Retinal pigment epithelial cell (primary cell): ENCODE measurements at regions not wholly inside any gene's neighbourhood (a gene's known extent, or its start where the extent isn't known, plus 50 kb on each side); places are given as distances from the start of the nearest gene placed in this dataset.

Source experiments
- DNase-seq: peaks from one replicate; pipeline ENCODE4 v3.0.0-alpha.2; 2010; ENCODE audit warnings: low read depth
- H3K4me3 ChIP-seq: 2 replicates; pipeline ENCODE4 v1.5.1; 2011; ENCODE audit warnings: mild to moderate bottlenecking, low read length, control low read depth, moderate library complexity
- TF ChIP-seq, protein P1 (sequence below): conservative IDR thresholded peaks from 2 replicates; pipeline ENCODE4 v1.5.1; 2011; ENCODE audit warnings: low read depth, low read length, control low read depth, inconsistent platforms

DNA sequence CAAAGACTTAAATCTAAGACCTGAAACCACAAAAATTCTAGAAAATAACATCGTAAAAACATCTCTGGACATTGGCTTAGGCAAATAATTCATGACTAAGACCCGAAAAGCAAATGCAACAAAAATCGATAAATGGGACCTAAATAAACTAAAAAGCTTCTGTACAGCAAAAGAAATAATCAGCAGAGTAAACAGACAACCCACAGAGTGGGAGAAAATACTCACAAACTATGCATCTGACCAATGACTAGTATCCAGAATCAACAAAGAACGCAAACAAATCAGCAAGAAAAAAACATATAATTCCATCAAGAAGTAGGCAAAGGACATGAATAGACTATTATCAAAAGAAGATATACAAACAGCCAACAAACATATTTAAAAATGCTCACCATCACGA is 749.4 kb downstream of the PLOD2 start:
- TF ChIP-seq, protein P1, sequence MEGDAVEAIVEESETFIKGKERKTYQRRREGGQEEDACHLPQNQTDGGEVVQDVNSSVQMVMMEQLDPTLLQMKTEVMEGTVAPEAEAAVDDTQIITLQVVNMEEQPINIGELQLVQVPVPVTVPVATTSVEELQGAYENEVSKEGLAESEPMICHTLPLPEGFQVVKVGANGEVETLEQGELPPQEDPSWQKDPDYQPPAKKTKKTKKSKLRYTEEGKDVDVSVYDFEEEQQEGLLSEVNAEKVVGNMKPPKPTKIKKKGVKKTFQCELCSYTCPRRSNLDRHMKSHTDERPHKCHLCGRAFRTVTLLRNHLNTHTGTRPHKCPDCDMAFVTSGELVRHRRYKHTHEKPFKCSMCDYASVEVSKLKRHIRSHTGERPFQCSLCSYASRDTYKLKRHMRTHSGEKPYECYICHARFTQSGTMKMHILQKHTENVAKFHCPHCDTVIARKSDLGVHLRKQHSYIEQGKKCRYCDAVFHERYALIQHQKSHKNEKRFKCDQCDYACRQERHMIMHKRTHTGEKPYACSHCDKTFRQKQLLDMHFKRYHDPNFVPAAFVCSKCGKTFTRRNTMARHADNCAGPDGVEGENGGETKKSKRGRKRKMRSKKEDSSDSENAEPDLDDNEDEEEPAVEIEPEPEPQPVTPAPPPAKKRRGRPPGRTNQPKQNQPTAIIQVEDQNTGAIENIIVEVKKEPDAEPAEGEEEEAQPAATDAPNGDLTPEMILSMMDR, result no peak
- DNase-seq, result no peak
- no peak overlapping the region for H3K4me3 ChIP-seq

- TF ChIP-seq, protein P1, result no peak
- DNase-seq, result no peak
- no peak overlapping the region for H3K4me3 ChIP-seq
These were observed 743.3 kb downstream of the PLOD2 start for GRCh38 chr3:145417678-145418077.

GRCh38 chr3:145422556-145422955 is 738.4 kb downstream of the PLOD2 start:
- no peak overlapping the region for H3K4me3 ChIP-seq
- TF ChIP-seq, protein P1, result no peak
- no peak for DNase-seq

- H3K4me3 ChIP-seq, result no peak overlapping the region
- TF ChIP-seq, protein P1, result no peak
- DNase-seq, result no peak
These were observed 733.6 kb downstream of the PLOD2 start for GRCh38 chr3:145427355-145427754.

GRCh38 chr3:145429546-145429945 is 731.4 kb downstream of the PLOD2 start:
- TF ChIP-seq, protein P1, result no peak
- H3K4me3 ChIP-seq, result no peak overlapping the region
- DNase-seq, result no peak

DNA sequence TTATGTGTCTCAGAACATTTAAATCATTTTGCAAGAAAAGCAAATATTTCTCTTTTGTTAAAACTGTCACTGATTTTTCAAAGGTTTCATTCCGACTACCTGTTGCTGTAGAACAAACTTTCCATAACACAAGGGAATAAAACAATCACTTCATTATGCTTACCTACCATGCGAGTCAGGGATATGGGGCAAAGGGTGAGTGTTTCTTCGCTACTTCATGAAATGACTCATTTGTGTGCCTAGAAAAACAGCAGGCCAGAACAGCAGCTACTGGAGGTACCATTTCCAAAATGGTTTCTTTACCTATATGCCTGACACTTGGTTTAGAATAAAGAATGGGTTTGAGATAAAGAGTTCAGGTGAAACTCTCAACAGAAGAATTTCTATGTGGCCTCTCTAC is 712.5 kb downstream of the PLOD2 start:
- no peak for DNase-seq
- TF ChIP-seq, protein P1, result no peak
- H3K4me3 ChIP-seq, result no peak overlapping the region

- no peak for DNase-seq
- TF ChIP-seq, protein P1, result no peak
- no peak overlapping the region for H3K4me3 ChIP-seq
These were observed 710.8 kb downstream of the PLOD2 start for GRCh38 chr3:145450018-145450682.
